WTC11 (cell line): ENCODE measurements at regions not wholly inside any gene's neighbourhood (a gene's known extent, or its start where the extent isn't known, plus 50 kb on each side); places are given as distances from the start of the nearest gene placed in this dataset.

ENCODE experiments used
- CBFB ChIP-seq: sonication (generic); formaldehyde crosslinking; IDR thresholded peaks from 2 replicates; pipeline ENCODE4 v1.8.1; 2022; ENCODE audit warnings: mild to moderate bottlenecking, low read depth, missing genetic modification reagents
- FOXP1 ChIP-seq: sonication (generic); formaldehyde crosslinking; IDR thresholded peaks from 2 replicates; pipeline ENCODE4 v1.8.0; 2022; ENCODE audit warnings: missing genetic modification reagents, mild to moderate bottlenecking, moderate library complexity, borderline replicate concordance
- GABPB1 ChIP-seq: sonication (generic); formaldehyde crosslinking; IDR thresholded peaks from 2 replicates; pipeline ENCODE4 v1.8.1; 2023; ENCODE audit warnings: mild to moderate bottlenecking, missing genetic modification reagents
- JUN ChIP-seq: sonication (generic); formaldehyde crosslinking; IDR thresholded peaks from 2 replicates; pipeline ENCODE4 v1.8.0; 2023; ENCODE audit warnings: mild to moderate bottlenecking, missing genetic modification reagents
- RELA ChIP-seq: sonication (generic); formaldehyde crosslinking; IDR thresholded peaks from 2 replicates; pipeline ENCODE4 v1.8.1; 2022; ENCODE audit warnings: missing genetic modification reagents, mild to moderate bottlenecking, borderline replicate concordance
- ZNF232 ChIP-seq: sonication (generic); formaldehyde crosslinking; IDR thresholded peaks from 2 replicates; pipeline ENCODE4 v1.8.0; 2022; ENCODE audit warnings: mild to moderate bottlenecking, missing genetic modification reagents
- TF ChIP-seq, protein P1 (sequence below): fragments of 200-600 bp; IDR thresholded peaks from 2 replicates; pipeline ENCODE4 v1.8.0; 2022; ENCODE audit warnings: antibody characterized with exemption
- TF ChIP-seq, protein P2 (sequence below): sonication (generic); formaldehyde crosslinking; IDR thresholded peaks from 2 replicates; pipeline ENCODE4 v1.8.0; 2022; ENCODE audit warnings: mild to moderate bottlenecking, missing genetic modification reagents

DNA sequence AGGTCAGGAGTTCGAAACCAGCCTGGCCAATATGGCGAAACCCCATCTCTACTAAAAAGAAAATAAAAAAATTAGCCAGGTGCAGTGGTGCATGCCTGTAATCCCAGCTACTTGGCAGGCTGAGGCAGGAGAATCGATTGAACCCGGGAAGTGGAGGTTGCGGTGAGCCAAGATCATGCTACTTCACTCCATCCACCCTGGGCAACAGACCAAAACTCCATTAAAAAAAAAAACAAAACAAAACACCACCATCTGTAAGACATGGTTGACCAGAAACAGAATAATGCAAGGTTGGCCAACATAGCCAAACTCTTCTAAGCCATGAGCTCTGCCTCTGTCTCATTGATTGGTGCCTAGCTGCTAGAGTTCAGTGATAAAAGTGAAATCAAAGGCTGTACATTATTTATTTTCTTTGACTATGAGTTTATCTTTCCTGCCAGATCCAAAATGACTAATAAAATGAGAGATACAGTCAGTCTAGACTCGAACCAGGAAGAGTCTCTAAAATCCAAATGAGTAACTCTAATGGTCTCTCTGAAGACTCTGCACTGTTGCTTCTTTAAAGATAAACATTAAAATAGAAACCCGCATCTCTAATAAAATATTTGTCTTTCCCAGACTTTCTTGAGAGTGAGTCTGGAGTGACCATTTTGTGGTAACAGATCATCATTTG lies 404.7 kb downstream of the DAD1 start:
- TF ChIP-seq, protein P1, sequence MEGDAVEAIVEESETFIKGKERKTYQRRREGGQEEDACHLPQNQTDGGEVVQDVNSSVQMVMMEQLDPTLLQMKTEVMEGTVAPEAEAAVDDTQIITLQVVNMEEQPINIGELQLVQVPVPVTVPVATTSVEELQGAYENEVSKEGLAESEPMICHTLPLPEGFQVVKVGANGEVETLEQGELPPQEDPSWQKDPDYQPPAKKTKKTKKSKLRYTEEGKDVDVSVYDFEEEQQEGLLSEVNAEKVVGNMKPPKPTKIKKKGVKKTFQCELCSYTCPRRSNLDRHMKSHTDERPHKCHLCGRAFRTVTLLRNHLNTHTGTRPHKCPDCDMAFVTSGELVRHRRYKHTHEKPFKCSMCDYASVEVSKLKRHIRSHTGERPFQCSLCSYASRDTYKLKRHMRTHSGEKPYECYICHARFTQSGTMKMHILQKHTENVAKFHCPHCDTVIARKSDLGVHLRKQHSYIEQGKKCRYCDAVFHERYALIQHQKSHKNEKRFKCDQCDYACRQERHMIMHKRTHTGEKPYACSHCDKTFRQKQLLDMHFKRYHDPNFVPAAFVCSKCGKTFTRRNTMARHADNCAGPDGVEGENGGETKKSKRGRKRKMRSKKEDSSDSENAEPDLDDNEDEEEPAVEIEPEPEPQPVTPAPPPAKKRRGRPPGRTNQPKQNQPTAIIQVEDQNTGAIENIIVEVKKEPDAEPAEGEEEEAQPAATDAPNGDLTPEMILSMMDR, result no peak
- no peak for TF ChIP-seq JUN (CRISPR knock-in tag)
- TF ChIP-seq CBFB (CRISPR knock-in tag), result no peak
- no peak for TF ChIP-seq ZNF232
- no peak for TF ChIP-seq RELA (CRISPR knock-in tag)
- TF ChIP-seq FOXP1 (CRISPR knock-in tag), result no peak
- TF ChIP-seq GABPB1, result no peak
- TF ChIP-seq, protein P2, sequence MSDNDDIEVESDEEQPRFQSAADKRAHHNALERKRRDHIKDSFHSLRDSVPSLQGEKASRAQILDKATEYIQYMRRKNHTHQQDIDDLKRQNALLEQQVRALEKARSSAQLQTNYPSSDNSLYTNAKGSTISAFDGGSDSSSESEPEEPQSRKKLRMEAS (CRISPR knock-in tag), result no peak
